ENCODE measurements at regions not wholly inside any gene's neighbourhood (a gene's known extent, or its start where the extent isn't known, plus 50 kb on each side); places are given as distances from the start of the nearest gene placed in this dataset.
A peak's percentile ranks its signal among the peaks of the same experiment; 100 is the strongest.

DNA sequence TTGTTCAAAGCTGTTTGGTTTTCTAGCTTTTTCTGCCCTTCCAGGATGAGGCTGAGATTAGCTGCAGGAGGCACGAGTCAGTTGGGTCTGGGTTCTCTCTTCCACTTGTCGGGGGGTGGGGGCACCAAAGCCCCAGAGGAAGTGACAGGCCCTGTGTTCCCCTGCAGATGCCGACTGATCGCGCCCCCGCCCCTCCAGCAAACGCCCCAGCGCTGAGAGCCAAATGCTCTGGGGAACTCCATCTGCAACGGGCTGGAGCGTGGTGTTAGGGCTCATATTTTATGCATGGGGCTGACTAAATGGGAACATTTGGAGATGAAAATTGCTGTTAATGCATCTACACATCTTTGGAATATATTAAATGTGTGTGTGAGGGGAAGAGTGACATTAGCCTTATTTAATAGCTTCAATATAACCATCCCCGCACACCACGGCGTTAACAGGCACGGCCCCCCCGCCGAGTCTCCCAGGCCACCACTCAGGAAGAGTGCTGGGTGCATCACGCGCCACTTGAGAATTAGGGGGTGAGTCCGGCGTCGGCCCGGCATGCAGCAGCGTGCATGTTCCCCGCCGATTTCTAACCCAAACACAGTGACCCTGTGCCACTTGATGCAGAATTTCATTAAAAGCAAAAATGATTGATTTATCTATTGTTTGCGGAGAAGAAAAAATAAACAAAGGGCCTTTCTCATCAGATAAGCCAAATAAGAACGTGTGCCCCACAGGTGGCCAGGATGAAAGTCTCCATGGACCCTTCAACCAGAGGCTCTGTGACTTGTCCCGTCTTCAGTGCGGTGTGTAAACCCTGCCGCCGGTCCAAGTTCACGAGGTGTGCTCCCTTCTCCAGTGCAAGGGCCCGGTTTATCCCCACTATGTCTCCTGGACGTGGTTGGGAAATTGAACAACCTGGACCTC, 165.0 kb upstream of the RTL1 start:
- no peak overlapping the region for H3K27ac ChIP-seq
- peaks cover 0 to 9% (median 2%) of the 10 kb centered on the region in 4 donors for H3K4me1 ChIP-seq
- peaks cover 0 to 20% of the 10 kb centered on the region in 2 donors for H3K27me3 ChIP-seq
- H3K36me3 ChIP-seq = no peaks in the 10 kb centered on the region
- DNase-seq = peak; percentile 12 to 55
- no peak for TF ChIP-seq CTCF (IDR thresholded peaks at IDR 0.05)
- intact Hi-C loops (cut with DNase I; ENCODE audit: low total_unique reads) = no loop called here
- H3K9me3 ChIP-seq = no peaks in the 10 kb centered on the region
- no peak overlapping the region for H3K4me3 ChIP-seq

- Histone ChIP-seq H3K4me1 (peaks cover 0 to 9% (median 2%) of the 10 kb centered on the region in 4 donors), H3K9me3 (no peaks in the 10 kb centered on the region), H3K27ac (no peak overlapping the region), H3K4me3 (no peak overlapping the region), H3K36me3 (no peaks in the 10 kb centered on the region), H3K27me3 (peaks cover 0 to 23% of the 10 kb centered on the region in 2 donors)
- no peak for TF ChIP-seq CTCF (IDR thresholded peaks at IDR 0.05)
- intact Hi-C loops (cut with DNase I; ENCODE audit: low total_unique reads) = no loop called here
- DNase-seq = peak in 1 of 2 donors; percentile 24
These were observed 165.7 kb upstream of the RTL1 start for GRCh38 chr14:101069228-101069549.

DNA sequence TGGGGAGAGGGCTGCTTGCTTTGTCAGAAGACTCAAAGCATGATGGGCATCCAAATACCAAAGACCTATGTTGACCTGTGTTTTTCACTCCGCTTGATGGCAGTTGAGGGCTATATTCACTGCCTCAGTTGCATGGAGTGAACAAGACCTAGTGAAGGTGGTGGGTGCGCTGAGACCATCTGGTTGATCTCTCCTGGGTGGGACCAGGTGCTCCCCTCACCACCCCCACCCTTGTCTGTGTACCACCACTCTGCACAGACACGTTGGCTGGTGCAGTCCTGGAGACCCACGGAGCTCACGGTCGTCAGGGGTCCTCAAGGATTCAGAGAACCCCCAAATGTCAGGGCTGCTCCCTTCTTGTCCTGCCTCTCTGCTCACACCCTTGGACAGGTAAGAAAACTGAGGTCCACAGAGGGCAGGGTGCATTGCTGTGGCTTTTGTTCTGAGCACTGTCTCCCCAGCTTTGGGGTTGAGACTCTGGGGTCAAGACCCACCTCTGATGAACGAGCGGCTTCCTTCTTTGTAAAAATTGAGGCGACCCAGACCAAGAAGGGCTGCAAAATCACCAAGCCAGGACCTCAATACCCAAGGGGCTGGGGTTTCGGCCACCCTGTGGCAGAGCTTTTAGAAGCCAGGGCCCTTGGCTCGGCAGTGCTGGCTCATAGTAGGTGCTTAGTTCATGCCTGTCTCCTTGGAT, 166.3 kb upstream of the RTL1 start:
- peak; percentile 10 to 43 for DNase-seq
- no peak for TF ChIP-seq CTCF (IDR thresholded peaks at IDR 0.05)
- Histone ChIP-seq H3K9me3 (no peaks in the 10 kb centered on the region), H3K27ac (no peak overlapping the region), H3K36me3 (no peaks in the 10 kb centered on the region), H3K4me1 (peaks cover 0 to 9% (median 2%) of the 10 kb centered on the region in 4 donors), H3K4me3 (no peak overlapping the region), H3K27me3 (peaks cover 0 to 23% of the 10 kb centered on the region in 2 donors)
- intact Hi-C loops (cut with DNase I; ENCODE audit: low total_unique reads) = no loop called here

GRCh38 chr14:101070540-101071492, 167.3 kb upstream of the RTL1 start:
- Histone ChIP-seq H3K36me3 (no peaks in the 10 kb centered on the region), H3K9me3 (no peaks in the 10 kb centered on the region), H3K4me3 (no peak overlapping the region), H3K27me3 (peaks cover 0 to 26% of the 10 kb centered on the region in 2 donors), H3K4me1 (peaks cover 0 to 9% (median 2%) of the 10 kb centered on the region in 4 donors), H3K27ac (no peak overlapping the region)
- DNase-seq = peak; percentile 4 to 38
- intact Hi-C loops (cut with DNase I; ENCODE audit: low total_unique reads) = no loop called here
- TF ChIP-seq CTCF (IDR thresholded peaks at IDR 0.05) = no peak

GRCh38 chr14:101071493-101071906, 168.0 kb upstream of the RTL1 start:
- intact Hi-C loops (cut with DNase I; ENCODE audit: low total_unique reads) = no loop called here
- TF ChIP-seq CTCF (IDR thresholded peaks at IDR 0.05) = no peak
- DNase-seq = peak in 1 of 2 donors; percentile 14
- H3K27me3 ChIP-seq = peaks cover 0 to 33% of the 10 kb centered on the region in 2 donors
- no peaks in the 10 kb centered on the region for H3K36me3 ChIP-seq
- no peak overlapping the region for H3K4me3 ChIP-seq
- H3K4me1 ChIP-seq = peaks cover 0 to 9% (median 2%) of the 10 kb centered on the region in 4 donors
- H3K27ac ChIP-seq = no peak overlapping the region
- H3K9me3 ChIP-seq = no peaks in the 10 kb centered on the region

Measured in tibial artery (tissue), 4 donors.